Inflammatory macrophage treated with lipopolysaccharide for 4 hours (primary cell): ENCODE measurements at regions not wholly inside any gene's neighbourhood (a gene's known extent, or its start where the extent isn't known, plus 50 kb on each side); places are given as distances from the start of the nearest gene placed in this dataset.

Source experiments
- DNase-seq: peaks from one replicate; pipeline ENCODE4 v3.0.0-alpha.2; 2020

DNA sequence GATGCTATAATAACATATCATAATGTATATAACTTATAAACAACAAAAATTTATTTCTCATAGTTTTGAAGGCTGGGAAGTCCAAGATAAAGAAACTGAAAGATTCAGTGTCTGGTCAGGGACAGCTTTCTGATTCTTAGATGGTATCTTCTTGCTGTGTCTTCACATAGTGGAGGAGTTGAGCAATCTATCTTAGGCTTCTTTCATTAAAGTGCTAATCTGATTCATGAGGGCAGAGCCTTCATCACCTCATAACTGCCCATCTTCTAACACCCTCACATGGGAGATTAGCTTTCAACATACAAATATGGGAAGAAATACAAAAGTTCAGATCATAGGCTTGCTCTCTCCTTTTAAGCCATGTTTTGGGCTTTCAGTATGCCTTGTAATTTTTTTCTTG lies 774.8 kb upstream of the EPHA6 start:
- DNase-seq, result no peak

DNA sequence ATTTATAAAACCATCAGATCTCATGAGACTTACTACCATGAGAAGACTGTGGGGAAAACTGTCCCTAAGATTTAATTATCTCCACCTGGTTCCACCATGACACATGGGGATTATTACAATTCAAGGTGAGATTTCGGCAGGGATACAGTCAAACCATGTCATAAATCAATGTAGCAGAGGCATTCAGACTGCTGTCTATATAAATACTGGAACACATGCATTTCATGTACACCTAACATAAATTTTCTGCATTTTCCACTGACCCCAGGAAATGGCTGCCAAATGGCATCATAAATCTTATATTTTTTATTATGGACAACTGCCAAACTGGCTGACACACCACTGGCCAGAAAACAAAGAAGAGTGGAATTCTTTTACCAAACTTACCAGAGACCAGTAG lies 755.1 kb upstream of the EPHA6 start:
- no peak for DNase-seq

DNA sequence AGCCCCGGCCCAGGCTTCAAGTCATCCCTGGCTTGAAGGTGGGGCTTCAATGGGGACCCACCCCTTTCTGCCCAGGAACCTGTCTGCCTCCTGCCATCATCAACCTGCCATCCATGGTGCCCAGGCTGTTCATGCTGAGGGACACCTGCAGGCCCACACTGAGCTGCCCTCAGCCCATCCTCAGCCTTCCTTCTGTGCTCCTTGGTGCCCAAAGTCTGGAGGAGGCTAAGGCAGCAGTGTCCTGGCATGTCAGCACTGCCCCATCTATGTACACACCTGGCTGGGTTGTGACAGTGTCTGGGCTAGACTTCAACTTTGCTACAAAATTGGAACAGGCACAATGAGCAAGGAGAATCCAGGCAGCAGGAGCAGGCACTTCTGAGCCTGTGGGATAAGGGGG lies 745.3 kb upstream of the EPHA6 start:
- DNase-seq, result no peak

DNA sequence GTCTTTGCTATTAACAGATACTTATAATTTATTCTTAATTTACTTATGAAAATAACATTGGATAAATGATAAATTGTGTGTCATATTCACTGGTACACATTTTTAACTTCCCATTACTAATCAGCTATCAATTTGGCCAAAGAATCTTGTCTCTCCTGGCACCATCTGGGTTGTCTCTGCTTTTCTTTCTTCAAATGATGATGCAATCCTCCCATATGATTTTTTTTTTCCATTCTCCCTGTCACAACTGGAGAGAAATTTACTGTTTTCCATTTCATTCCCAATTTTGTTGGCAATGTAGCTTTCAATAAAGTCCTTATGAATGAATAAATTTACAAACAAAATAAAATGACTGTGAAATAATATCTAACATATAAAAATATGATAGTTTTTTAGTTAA lies 743.7 kb upstream of the EPHA6 start:
- DNase-seq, result no peak

DNA sequence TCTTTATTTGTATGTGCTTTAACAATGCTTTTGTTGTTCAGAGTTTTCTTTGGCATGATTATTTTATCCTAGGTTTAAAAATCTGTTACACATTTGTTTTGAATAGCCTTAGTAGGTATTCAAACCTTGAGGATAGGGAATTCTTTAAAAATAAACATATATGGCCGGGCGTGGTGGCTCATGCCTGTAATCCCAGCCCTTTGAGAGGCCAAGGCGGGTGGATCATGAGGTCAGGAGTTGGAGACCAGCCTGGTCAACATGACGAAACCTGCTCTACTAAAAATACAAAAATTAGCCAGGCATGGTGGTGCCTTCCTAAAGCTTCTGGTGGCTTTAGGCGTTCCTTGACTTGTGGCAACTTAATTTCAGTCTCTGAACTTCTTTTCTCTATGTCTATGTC lies 743.3 kb upstream of the EPHA6 start:
- no peak for DNase-seq

DNA sequence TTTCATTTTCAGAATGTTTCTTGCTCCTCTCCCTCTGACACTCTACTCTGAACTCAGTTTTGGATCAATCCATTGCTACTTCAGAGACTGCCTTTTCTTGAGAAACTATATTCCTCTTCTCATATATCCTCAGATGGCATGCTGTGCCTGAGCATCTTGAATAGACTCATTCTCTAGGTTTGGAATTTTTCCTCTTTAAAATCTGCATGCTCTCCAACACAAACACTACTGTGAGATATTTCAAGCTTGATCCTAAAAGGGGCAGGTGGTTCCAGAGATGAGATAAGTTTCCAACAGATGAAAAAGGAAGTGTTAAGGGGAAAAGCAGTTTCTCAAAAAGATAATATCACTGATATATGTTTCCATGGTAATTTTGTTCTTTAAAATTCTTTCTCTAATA lies 742.2 kb upstream of the EPHA6 start:
- DNase-seq, result no peak

DNA sequence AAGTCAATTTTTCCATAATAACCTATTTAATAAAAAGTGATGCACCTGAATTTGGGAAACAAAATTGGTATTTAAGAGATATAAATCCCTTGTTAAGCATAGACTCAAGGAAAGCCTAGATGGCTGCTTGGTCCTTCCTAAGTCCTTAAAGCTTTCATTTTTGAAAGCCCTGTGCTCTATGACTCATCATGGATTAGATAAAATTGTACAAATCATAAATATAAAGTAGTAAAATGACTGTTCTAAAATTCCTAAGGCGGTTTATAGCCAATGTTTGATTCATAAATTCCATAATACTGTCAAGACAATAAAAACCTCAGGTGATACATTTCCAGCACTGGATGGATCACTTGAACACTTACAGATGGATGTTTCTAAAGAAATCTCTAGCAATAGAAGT lies 730.8 kb upstream of the EPHA6 start:
- no peak for DNase-seq

DNA sequence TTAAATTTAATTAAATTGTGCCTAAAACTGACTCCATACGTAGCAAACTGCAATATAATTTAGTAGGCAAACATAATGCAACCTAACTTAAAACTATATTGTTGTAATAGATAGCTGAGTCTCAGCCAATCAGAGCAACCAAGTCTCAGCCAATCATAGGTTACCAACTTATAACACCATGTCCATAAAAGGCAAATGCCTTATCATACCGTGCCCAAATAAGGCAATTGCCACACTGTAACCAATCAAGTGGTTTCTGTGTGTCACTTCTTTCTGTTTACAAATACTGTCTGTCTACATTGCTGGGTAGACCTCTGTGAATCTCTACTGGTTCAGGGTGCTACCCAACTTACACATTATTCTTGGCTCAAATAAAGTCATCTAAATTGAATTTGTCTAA lies 728.4 kb upstream of the EPHA6 start:
- no peak for DNase-seq

DNA sequence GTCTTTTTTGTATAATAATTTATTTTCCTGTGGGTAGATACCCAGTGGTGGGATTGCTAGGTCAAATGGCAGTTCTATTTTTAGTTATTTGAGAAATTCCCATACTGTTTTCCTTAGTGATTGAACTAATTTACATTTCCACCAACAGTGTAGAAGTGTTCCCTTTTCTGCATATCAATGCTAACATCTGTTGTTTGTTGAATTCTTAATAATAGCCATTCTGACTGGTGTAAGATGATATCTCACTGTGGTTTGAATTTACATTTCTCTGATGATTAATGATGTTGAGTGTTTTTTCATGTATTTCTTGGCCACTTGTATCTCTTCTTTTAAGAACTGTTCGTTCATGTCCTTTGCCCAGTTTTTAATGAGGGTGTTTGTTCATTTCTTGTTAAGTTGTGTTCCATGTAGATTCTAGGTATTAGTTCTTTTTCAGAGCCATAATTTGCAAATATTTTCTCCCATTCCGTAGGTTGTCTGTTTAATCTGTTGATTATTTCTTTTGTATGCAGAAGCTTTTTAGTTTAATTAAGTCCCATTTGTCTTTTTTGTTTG lies 713.3 kb upstream of the EPHA6 start:
- no peak for DNase-seq

DNA sequence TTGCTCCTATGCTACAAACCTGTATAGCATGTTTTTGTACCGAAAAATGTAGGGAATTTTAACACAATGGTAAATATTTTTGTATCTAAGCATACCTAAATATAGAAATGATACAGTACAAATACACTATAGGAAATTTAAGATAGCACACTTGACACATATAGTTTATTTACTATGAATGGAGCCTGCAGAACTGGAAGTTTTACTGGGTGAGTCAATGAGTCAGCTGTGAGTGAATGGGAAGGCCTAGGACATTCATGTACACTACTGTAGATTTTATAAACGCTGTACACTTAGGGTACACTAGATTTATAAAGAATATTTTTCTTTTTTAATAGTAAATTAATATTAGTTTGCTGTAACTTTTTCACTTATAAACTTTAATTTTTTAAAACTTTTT lies 707.7 kb upstream of the EPHA6 start:
- DNase-seq, result no peak
